ENCODE measurements at regions not wholly inside any gene's neighbourhood (a gene's known extent, or its start where the extent isn't known, plus 50 kb on each side); places are given as distances from the start of the nearest gene placed in this dataset.
A peak's percentile ranks its signal among the peaks of the same experiment; 100 is the strongest.

GRCh38 chr7:131949659-131950058 lies 393.2 kb upstream of the PODXL start:
- no peak overlapping the region for H3K9ac ChIP-seq
- no peaks in the 10 kb centered on the region for H3K27me3 ChIP-seq (ENCODE audit: insufficient read depth, low read depth)
- no peak overlapping the region for H3K27ac ChIP-seq
- no peak overlapping the region for H3K4me3 ChIP-seq (IDR thresholded peaks at IDR 0.05; ENCODE audit: insufficient read depth, low read depth, low read length)
- no peak for TF ChIP-seq CTCF (conservative IDR thresholded peaks at IDR 0.05; ENCODE audit: low read depth, low read length)
- H3K36me3 ChIP-seq (ENCODE audit: insufficient read depth) = no peaks in the 10 kb centered on the region
- H3K4me2 ChIP-seq = no peak overlapping the region
- H3K79me2 ChIP-seq (ENCODE audit: insufficient read depth, low read depth) = no peaks in the 10 kb centered on the region
- H3K4me1 ChIP-seq (ENCODE audit: low read depth, poor library complexity, severe bottlenecking) = no peaks in the 10 kb centered on the region
- no peak overlapping the region for H2AFZ ChIP-seq (ENCODE audit: low read depth)
- H4K20me1 ChIP-seq (ENCODE audit: insufficient read depth) = no peaks in the 10 kb centered on the region

- no peak overlapping the region for H3K4me2 ChIP-seq
- H3K4me3 ChIP-seq (IDR thresholded peaks at IDR 0.05; ENCODE audit: insufficient read depth, low read depth, low read length) = no peak overlapping the region
- no peaks in the 10 kb centered on the region for H3K27me3 ChIP-seq (ENCODE audit: insufficient read depth, low read depth)
- no peak overlapping the region for H3K9ac ChIP-seq
- H3K27ac ChIP-seq = no peak overlapping the region
- no peaks in the 10 kb centered on the region for H4K20me1 ChIP-seq (ENCODE audit: insufficient read depth)
- no peaks in the 10 kb centered on the region for H3K4me1 ChIP-seq (ENCODE audit: low read depth, poor library complexity, severe bottlenecking)
- no peaks in the 10 kb centered on the region for H3K79me2 ChIP-seq (ENCODE audit: insufficient read depth, low read depth)
- H3K36me3 ChIP-seq (ENCODE audit: insufficient read depth) = no peaks in the 10 kb centered on the region
- H2AFZ ChIP-seq (ENCODE audit: low read depth) = no peak overlapping the region
- TF ChIP-seq CTCF (conservative IDR thresholded peaks at IDR 0.05; ENCODE audit: low read depth, low read length) = no peak
Observed at GRCh38 chr7:131948434-131949053, 392.1 kb upstream of the PODXL start.

GRCh38 chr7:131947661-131948060 lies 391.2 kb upstream of the PODXL start:
- Histone ChIP-seq H3K9ac (no peak overlapping the region), H4K20me1 (ENCODE audit: insufficient read depth) (no peaks in the 10 kb centered on the region), H3K4me3 (IDR thresholded peaks at IDR 0.05; ENCODE audit: insufficient read depth, low read depth, low read length) (no peak overlapping the region), H3K4me1 (ENCODE audit: low read depth, poor library complexity, severe bottlenecking) (no peaks in the 10 kb centered on the region), H3K36me3 (ENCODE audit: insufficient read depth) (no peaks in the 10 kb centered on the region), H3K4me2 (no peak overlapping the region), H3K79me2 (ENCODE audit: insufficient read depth, low read depth) (no peaks in the 10 kb centered on the region), H3K27me3 (ENCODE audit: insufficient read depth, low read depth) (no peaks in the 10 kb centered on the region), H2AFZ (ENCODE audit: low read depth) (no peak overlapping the region), H3K27ac (no peak overlapping the region)
- no peak for TF ChIP-seq CTCF (conservative IDR thresholded peaks at IDR 0.05; ENCODE audit: low read depth, low read length)

- Histone ChIP-seq H3K79me2 (ENCODE audit: insufficient read depth, low read depth) (no peaks in the 10 kb centered on the region), H3K27ac (no peak overlapping the region), H3K36me3 (ENCODE audit: insufficient read depth) (no peaks in the 10 kb centered on the region), H3K9ac (no peak overlapping the region), H2AFZ (ENCODE audit: low read depth) (peak overlapping the region; percentile 74), H3K4me2 (no peak overlapping the region), H4K20me1 (ENCODE audit: insufficient read depth) (no peaks in the 10 kb centered on the region), H3K4me3 (IDR thresholded peaks at IDR 0.05; ENCODE audit: insufficient read depth, low read depth, low read length) (no peak overlapping the region), H3K27me3 (ENCODE audit: insufficient read depth, low read depth) (no peaks in the 10 kb centered on the region), H3K4me1 (ENCODE audit: low read depth, poor library complexity, severe bottlenecking) (no peaks in the 10 kb centered on the region)
- TF ChIP-seq CTCF (conservative IDR thresholded peaks at IDR 0.05; ENCODE audit: low read depth, low read length) = no peak
Observed at GRCh38 chr7:131945957-131946544, 389.6 kb upstream of the PODXL start.
